HEK293 (cell line): ENCODE measurements at regions not wholly inside any gene's neighbourhood (a gene's known extent, or its start where the extent isn't known, plus 50 kb on each side); places are given as distances from the start of the nearest gene placed in this dataset.

Source experiments
- CTCF ChIA-PET: fragments of 350-600 bp; formaldehyde crosslinking; extraction: SDS; loops from one replicate; lab custom pipeline; 2021; ENCODE audit warnings: antibody characterized with exemption; lab: Yijun Ruan, JAX
- POLR2A ChIA-PET: fragments of 300-600 bp; formaldehyde crosslinking; extraction: SDS; loops from one replicate; lab custom pipeline; 2020; ENCODE audit warnings: antibody characterized with exemption, inconsistent platforms; lab: Yijun Ruan, JAX
- H3K27ac ChIP-seq: fragments of 200-500 bp; sonication (Bioruptor generic); 2 replicates; pipeline ENCODE4 v1.5.1; 2014; ENCODE audit warnings: low read depth, low read length, control low read depth, inconsistent platforms; ENCODE audit errors: extremely low read depth
- H3K36me3 ChIP-seq, 2 experiments: fragments of 200-500 bp in 1 of 2; sonication (Bioruptor generic) in 1 of 2; 1 replicate in 1 of 2; 2 replicates in 1 of 2; pipeline ENCODE4 v1.5.1; 2014 to 2017; ENCODE audit warnings: inconsistent platforms in 2 of 2, low read length in 2 of 2; ENCODE audit not compliant: control insufficient read depth in 2 of 2, insufficient read depth in 1 of 2
- H3K4me1 ChIP-seq: fragments of 200-500 bp; sonication (Bioruptor generic); 2 replicates; pipeline ENCODE4 v1.5.1; 2014; ENCODE audit warnings: mild to moderate bottlenecking, low read length, inconsistent platforms; ENCODE audit not compliant: control insufficient read depth, insufficient read depth
- H3K4me3 ChIP-seq: 2 replicates; pipeline ENCODE4 v1.5.1; 2011; ENCODE audit warnings: low read depth, mild to moderate bottlenecking, control low read depth, low read length, moderate library complexity
- H3K9me3 ChIP-seq: fragments of 200-500 bp; sonication (Bioruptor generic); 2 replicates; pipeline ENCODE4 v1.5.1; 2014; ENCODE audit warnings: low read depth, low read length, inconsistent platforms; ENCODE audit not compliant: control insufficient read depth, insufficient read depth
- ELK4 ChIP-seq: IDR thresholded peaks from 2 replicates; pipeline ENCODE4 v1.6.1; 2011; ENCODE audit warnings: mild to moderate bottlenecking, low read depth, low read length, borderline replicate concordance
- GLIS2 ChIP-seq: fragments of 450-650 bp; formaldehyde crosslinking; IDR thresholded peaks from 2 replicates; pipeline ENCODE4 v1.5.1; 2016; ENCODE audit warnings: missing biosample characterization, missing genetic modification characterization
- KLF9 ChIP-seq: fragments of 450-650 bp; formaldehyde crosslinking; IDR thresholded peaks from 2 replicates; pipeline ENCODE4 v1.5.1; 2016; ENCODE audit warnings: missing biosample characterization, missing genetic modification characterization, low read depth
- MEIS1 ChIP-seq: sonication (generic); formaldehyde crosslinking; IDR thresholded peaks from 2 replicates; pipeline ENCODE4 v1.8.1; 2022; ENCODE audit warnings: missing genetic modification reagents, mild to moderate bottlenecking, borderline replicate concordance
- REST ChIP-seq: fragments of 450-650 bp; formaldehyde crosslinking; IDR thresholded peaks from 2 replicates; pipeline ENCODE4 v1.5.1; 2016; ENCODE audit warnings: missing biosample characterization, missing genetic modification characterization
- WT1 ChIP-seq: fragments of 450-650 bp; formaldehyde crosslinking; IDR thresholded peaks from 2 replicates; pipeline ENCODE4 v1.5.1; 2016; ENCODE audit warnings: missing biosample characterization, missing genetic modification characterization
- ZBTB17 ChIP-seq: fragments of 450-650 bp; formaldehyde crosslinking; IDR thresholded peaks from 2 replicates; pipeline ENCODE4 v1.5.1; 2016; ENCODE audit warnings: missing biosample characterization, missing genetic modification characterization
- ZBTB26 ChIP-seq: fragments of 450-650 bp; formaldehyde crosslinking; optimal IDR thresholded peaks from 2 replicates; pipeline ENCODE3; 2016; ENCODE audit warnings: missing biosample characterization, mild to moderate bottlenecking, missing genetic modification characterization
- ZNF148 ChIP-seq: fragments of 450-650 bp; formaldehyde crosslinking; IDR thresholded peaks from 2 replicates; pipeline ENCODE4 v1.5.0; 2017; ENCODE audit warnings: missing biosample characterization, missing genetic modification characterization, borderline replicate concordance
- ZNF18 ChIP-seq: fragments of 450-650 bp; formaldehyde crosslinking; IDR thresholded peaks from 2 replicates; pipeline ENCODE4 v1.5.1; 2016; ENCODE audit warnings: missing biosample characterization, missing genetic modification characterization
- ZNF221 ChIP-seq: fragments of 450-650 bp; formaldehyde crosslinking; IDR thresholded peaks from 2 replicates; pipeline ENCODE4 v1.5.1; 2017; ENCODE audit warnings: missing biosample characterization, missing genetic modification characterization, borderline replicate concordance
- ZNF341 ChIP-seq: fragments of 450-650 bp; formaldehyde crosslinking; IDR thresholded peaks from 2 replicates; pipeline ENCODE4; 2016; ENCODE audit warnings: low read depth, missing biosample characterization, missing genetic modification characterization
- ZNF529 ChIP-seq: fragments of 450-650 bp; formaldehyde crosslinking; IDR thresholded peaks from 2 replicates; pipeline ENCODE4 v1.5.1; 2017; ENCODE audit warnings: missing genetic modification characterization, missing biosample characterization; ENCODE audit not compliant: insufficient replicate concordance
- ZNF544 ChIP-seq: fragments of 450-650 bp; formaldehyde crosslinking; IDR thresholded peaks from 2 replicates; pipeline ENCODE4 v1.5.0; 2017; ENCODE audit warnings: missing biosample characterization, missing genetic modification characterization
- ZNF571 ChIP-seq: fragments of 450-650 bp; formaldehyde crosslinking; IDR thresholded peaks from 2 replicates; pipeline ENCODE4 v1.5.0; 2017; ENCODE audit warnings: missing biosample characterization, missing genetic modification characterization
- ZNF621 ChIP-seq: fragments of 450-650 bp; formaldehyde crosslinking; IDR thresholded peaks from 2 replicates; pipeline ENCODE4 v1.5.1; 2017; ENCODE audit warnings: missing biosample characterization, missing genetic modification characterization
- ZNF692 ChIP-seq: fragments of 450-650 bp; formaldehyde crosslinking; IDR thresholded peaks from 2 replicates; pipeline ENCODE4 v1.5.1; 2016; ENCODE audit warnings: missing biosample characterization, missing genetic modification characterization
- ZNF701 ChIP-seq: fragments of 450-650 bp; formaldehyde crosslinking; IDR thresholded peaks from 2 replicates; pipeline ENCODE4 v1.5.1; 2016; ENCODE audit warnings: missing biosample characterization, missing genetic modification characterization
- ZNF704 ChIP-seq: fragments of 450-650 bp; formaldehyde crosslinking; IDR thresholded peaks from 2 replicates; pipeline ENCODE4 v1.5.1; 2016; ENCODE audit warnings: missing biosample characterization, missing genetic modification characterization
- ZNF776 ChIP-seq: fragments of 450-650 bp; formaldehyde crosslinking; IDR thresholded peaks from 2 replicates; pipeline ENCODE4 v1.5.0; 2017; ENCODE audit warnings: missing biosample characterization, missing genetic modification characterization, borderline replicate concordance
- ZNF777 ChIP-seq: fragments of 450-650 bp; formaldehyde crosslinking; IDR thresholded peaks from 2 replicates; pipeline ENCODE4 v1.5.1; 2017; ENCODE audit warnings: missing biosample characterization, missing genetic modification characterization, borderline replicate concordance
- ZNF843 ChIP-seq: fragments of 450-650 bp; formaldehyde crosslinking; IDR thresholded peaks from 2 replicates; pipeline ENCODE4 v1.5.1; 2016; ENCODE audit warnings: missing biosample characterization, missing genetic modification characterization

GRCh38 chr10:53548664-53549063 lies 776.1 kb upstream of the MBL2 start (continued):
- no peak for TF ChIP-seq ZNF621

- Histone ChIP-seq H3K27ac (no peak overlapping the region), H3K9me3 (no peaks in the 10 kb centered on the region), H3K4me3 (no peak overlapping the region), H3K4me1 (no peaks in the 10 kb centered on the region), H3K36me3 (no peaks in the 10 kb centered on the region)
- ChIA-PET POLR2A (no interaction called here), CTCF (no interaction called here)
- no peak for TF ChIP-seq ZNF148 (tag by site-specific recombination)
- no peak for TF ChIP-seq GLIS2 (tag by site-specific recombination)
- no peak for TF ChIP-seq ZNF701 (tag by site-specific recombination)
- no peak for TF ChIP-seq ZNF544
- TF ChIP-seq KLF9 (tag by site-specific recombination) = no peak
- TF ChIP-seq ZBTB17 (tag by site-specific recombination) = no peak
- TF ChIP-seq ELK4 = no peak
- no peak for TF ChIP-seq REST
- no peak for TF ChIP-seq ZNF221 (tag by site-specific recombination)
- no peak for TF ChIP-seq ZNF341
- no peak for TF ChIP-seq ZNF621
- TF ChIP-seq ZBTB26 (tag by site-specific recombination) = no peak
- no peak for TF ChIP-seq ZNF571 (tag by site-specific recombination)
- no peak for TF ChIP-seq WT1 (tag by site-specific recombination)
Measured at GRCh38 chr10:53547364-53547763, 774.8 kb upstream of the MBL2 start.

GRCh38 chr10:53543410-53543809 lies 770.8 kb upstream of the MBL2 start:
- Histone ChIP-seq H3K27ac (no peak overlapping the region), H3K4me1 (no peaks in the 10 kb centered on the region), H3K9me3 (no peaks in the 10 kb centered on the region), H3K36me3 (no peaks in the 10 kb centered on the region), H3K4me3 (no peak overlapping the region)
- POLR2A ChIA-PET = no interaction called here
- CTCF ChIA-PET = no interaction called here
- TF ChIP-seq ZNF776 (tag by site-specific recombination) = no peak
- no peak for TF ChIP-seq ZNF529 (tag by site-specific recombination)
- no peak for TF ChIP-seq MEIS1 (CRISPR knock-in tag)
- no peak for TF ChIP-seq ZNF692 (tag by site-specific recombination)
- no peak for TF ChIP-seq ZNF777 (tag by site-specific recombination)
- no peak for TF ChIP-seq ZNF704 (tag by site-specific recombination)
- TF ChIP-seq ZNF18 = no peak
- TF ChIP-seq ZNF843 (tag by site-specific recombination) = no peak
